Pancreas (tissue), 10 donors: ENCODE measurements at regions not wholly inside any gene's neighbourhood (a gene's known extent, or its start where the extent isn't known, plus 50 kb on each side); places are given as distances from the start of the nearest gene placed in this dataset.
A peak's percentile ranks its signal among the peaks of the same experiment; 100 is the strongest.

Source experiments
- ATAC-seq, 4 donors: fragments of 200-7000 bp; cut with Tn5 transposase; one replicate each; pipeline versions ENCODE4 v1.8.0 to v1.9.1; 2020; ENCODE audit warnings: mild to moderate bottlenecking in 4 of 4, moderate library complexity in 4 of 4
- DNase-seq, 6 donors: peaks; one replicate each; pipeline ENCODE4 v3.0.0-alpha.2; 2020
- FAIRE-seq: peaks from 2 replicates; lab custom pipeline; 2012; peaks lifted over from hg19 to GRCh38; lab: Jason Lieb, UNC
- H3K27ac ChIP-seq, 4 donors: fragments of 200-600 bp; sonication (generic); 1 replicate in 3 of 4; 2 replicates in 1 of 4; pipeline versions ENCODE4 v1.5.0 to v1.8.0; 2020
- H3K27me3 ChIP-seq, 4 donors: fragments of 200-600 bp; one replicate each; pipeline ENCODE4 v1.8.0; 2021
- H3K36me3 ChIP-seq, 3 donors: fragments of 200-600 bp; sonication (generic) in 1 of 3; one replicate each; pipeline versions ENCODE4 v1.5.0 to v1.8.0; 2020 to 2021
- H3K4me1 ChIP-seq, 3 donors: fragments of 200-600 bp; one replicate each; pipeline ENCODE4 v1.8.0; 2021
- H3K4me3 ChIP-seq, 4 donors: fragments of 200-600 bp; sonication (generic) in 2 of 4; one replicate each; pipeline versions ENCODE4 v1.5.0 to v1.8.0; 2020 to 2021
- H3K9me3 ChIP-seq, 4 donors: fragments of 200-600 bp; one replicate each; pipeline ENCODE4 v1.8.0; 2021
- CTCF ChIP-seq, 4 donors: fragments of 200-600 bp; sonication (generic) in 3 of 4; IDR thresholded peaks; one replicate each; pipeline versions ENCODE4 v1.5.0 to v1.8.0; 2021; ENCODE audit warnings: antibody characterized with exemption in 4 of 4
- WGBS, 2 donors: extraction: QIAGEN DNeasy Blood & Tissue Kit; methylation state at CpG; one replicate each; pipeline ENCODE4 v1.1.7; 2013; 5-methylcytosine and 5-hydroxymethylcytosine counted together
- intact Hi-C, 3 donors: fragments of 100-400 bp; cut with DNase I; formaldehyde crosslinking; loops; one replicate each; pipeline versions ENCODE4 v1.11.1 to v1.14.2; 2022
- donor health status: healthy with polysubstance abuse.
- donor health status: DM: no; HTN: no; CAD: no; lungs with moderate emphysema.
- donor health status: DM: no; HTN: no; CAD: no.
- donor health status: control.
- donor health status: control.
- donor health status: Bipolar disorder and iron deficiency.
- donor health status: DM: yes; HTN: yes; CAD: no.
- donor health status: DM: no; HTN: no; CAD: no.
- donor health status: DM: no; HTN: no; CAD: no.
- donor health status: DM: yes; HTN: yes; CAD: no.

- intact Hi-C loops: no loop called here
- no peaks in the 10 kb centered on the region for H3K4me1 ChIP-seq
- ATAC-seq (no peak), FAIRE-seq (no peak), DNase-seq (no peak)
- no peak overlapping the region for H3K27ac ChIP-seq
- H3K9me3 ChIP-seq: no peaks in the 10 kb centered on the region
- no peaks in the 10 kb centered on the region for H3K27me3 ChIP-seq
- no peak overlapping the region for H3K4me3 ChIP-seq
- H3K36me3 ChIP-seq: no peaks in the 10 kb centered on the region
- no peak for TF ChIP-seq CTCF (IDR thresholded peaks at IDR 0.05)
- WGBS, 2 donors: 66 to 74% methylated on average over 2 of the region's 2 CpGs
These were observed 80.3 kb downstream of the NXPE2 start for GRCh38 chr11:114758627-114759026.

- peak; percentile 15 to 50 (median 35) for TF ChIP-seq CTCF (IDR thresholded peaks at IDR 0.05)
- Histone ChIP-seq H3K4me3 (no peak overlapping the region), H3K27me3 (no peaks in the 10 kb centered on the region), H3K9me3 (no peaks in the 10 kb centered on the region), H3K4me1 (no peaks in the 10 kb centered on the region), H3K36me3 (no peaks in the 10 kb centered on the region), H3K27ac (no peak overlapping the region)
- 2 to 5% methylated on average over 4 of the region's 4 CpGs for WGBS, 2 donors
- peak in 5 of 6 donors; percentile 20 to 74 (median 57) for DNase-seq
- FAIRE-seq: no peak
- peak in 3 of 4 donors; percentile 83 to 91 (median 91) for ATAC-seq
- intact Hi-C loops: loop anchor here in 1 of 3 donors (10.0 kb wide), 1 partner anchor 418 kb away; no protein-coding TSS in a partner anchor
These were observed 84.1 kb downstream of the NXPE2 start for GRCh38 chr11:114762408-114762807.

- FAIRE-seq (no peak), DNase-seq (no peak), ATAC-seq (no peak)
- H3K4me1 ChIP-seq: no peaks in the 10 kb centered on the region
- H3K27me3 ChIP-seq: no peaks in the 10 kb centered on the region
- no peak overlapping the region for H3K27ac ChIP-seq
- H3K36me3 ChIP-seq: no peaks in the 10 kb centered on the region
- TF ChIP-seq CTCF (IDR thresholded peaks at IDR 0.05): no peak
- no peaks in the 10 kb centered on the region for H3K9me3 ChIP-seq
- WGBS, 2 donors: 38 to 61% methylated on average over 2 of the region's 2 CpGs
- intact Hi-C loops: loop anchor here in 1 of 3 donors (10.0 kb wide), 1 partner anchor 420 kb away; no protein-coding TSS in a partner anchor
- H3K4me3 ChIP-seq: no peak overlapping the region
These were observed 86.2 kb downstream of the NXPE2 start for GRCh38 chr11:114764563-114764962.

GRCh38 chr11:114771172-114771571, 92.8 kb downstream of the NXPE2 start:
- no peak for FAIRE-seq
- no peaks in the 10 kb centered on the region for H3K36me3 ChIP-seq
- TF ChIP-seq CTCF (IDR thresholded peaks at IDR 0.05): no peak
- intact Hi-C loops: no loop called here
- no peak overlapping the region for H3K27ac ChIP-seq
- no peak overlapping the region for H3K4me3 ChIP-seq
- DNase-seq: no peak
- no peaks in the 10 kb centered on the region for H3K4me1 ChIP-seq
- 63 to 65% methylated on average over 2 of the region's 2 CpGs for WGBS, 2 donors
- H3K27me3 ChIP-seq: no peaks in the 10 kb centered on the region
- ATAC-seq: no peak
- no peaks in the 10 kb centered on the region for H3K9me3 ChIP-seq

- no peak overlapping the region for H3K4me3 ChIP-seq
- no peaks in the 10 kb centered on the region for H3K36me3 ChIP-seq
- TF ChIP-seq CTCF (IDR thresholded peaks at IDR 0.05): no peak
- no peaks in the 10 kb centered on the region for H3K9me3 ChIP-seq
- intact Hi-C loops: no loop called here
- WGBS, 2 donors: 51 to 62% methylated on average over 8 of the region's 8 CpGs
- H3K27ac ChIP-seq: no peak overlapping the region
- FAIRE-seq: no peak
- no peak for ATAC-seq
- DNase-seq: no peak
- no peaks in the 10 kb centered on the region for H3K27me3 ChIP-seq
- H3K4me1 ChIP-seq: no peaks in the 10 kb centered on the region
These were observed 95.4 kb downstream of the NXPE2 start for GRCh38 chr11:114773541-114774338.
